Stomach smooth muscle (tissue), 2 donors: ENCODE measurements at regions not wholly inside any gene's neighbourhood (a gene's known extent, or its start where the extent isn't known, plus 50 kb on each side); places are given as distances from the start of the nearest gene placed in this dataset.
"Not testable (repeated sequence)": the region's sequence is repeated elsewhere in the genome, so short reads cannot be mapped to it uniquely, and the experiment has no call there.

Source experiments
- H3K27ac ChIP-seq: one replicate; pipeline ENCODE4 v1.7.0; 2013; ENCODE audit warnings: mild to moderate bottlenecking, low read length, inconsistent platforms
- H3K27me3 ChIP-seq, 2 donors: one replicate each; pipeline ENCODE4 v1.7.0; 2013; ENCODE audit warnings: low read length in 2 of 2; ENCODE audit not compliant: insufficient read depth in 2 of 2, control insufficient read depth in 1 of 2
- H3K36me3 ChIP-seq, 2 donors: one replicate each; pipeline ENCODE4 v1.7.0; 2013; ENCODE audit warnings: low read length in 2 of 2; ENCODE audit not compliant: control insufficient read depth in 2 of 2, insufficient read depth in 2 of 2
- H3K4me1 ChIP-seq: one replicate; pipeline ENCODE4 v1.7.0; 2013; ENCODE audit warnings: low read length; ENCODE audit not compliant: control insufficient read depth, insufficient read depth
- H3K4me3 ChIP-seq, 2 donors: one replicate each; pipeline ENCODE4 v1.7.0; 2013; ENCODE audit warnings: low read length in 2 of 2
- H3K9ac ChIP-seq, 2 donors: one replicate each; pipeline ENCODE4 v1.7.0; 2013; ENCODE audit warnings: low read length in 2 of 2, mild to moderate bottlenecking in 1 of 2
- H3K9me3 ChIP-seq, 2 donors: one replicate each; pipeline ENCODE4 v1.7.0; 2013; ENCODE audit warnings: low read length in 2 of 2; ENCODE audit not compliant: control insufficient read depth in 2 of 2
- donor health status: healthy.
- donor health status: Pancreatic carcinoma.

- Histone ChIP-seq H3K27me3 (peaks cover 0 to 2% of the 10 kb centered on the region in 2 donors), H3K4me1 (no peaks in the 10 kb centered on the region), H3K27ac (no peak overlapping the region), H3K36me3 (no peaks in the 10 kb centered on the region), H3K9ac (no peak overlapping the region), H3K4me3 (no peak overlapping the region), H3K9me3 (no peaks in the 10 kb centered on the region)
Observed at GRCh38 chr13:111590796-111591195, 270.4 kb downstream of the TEX29 start.

GRCh38 chr13:111593490-111593889, 273.0 kb downstream of the TEX29 start:
- H3K9me3 ChIP-seq, H3K27me3 ChIP-seq, H3K36me3 ChIP-seq, H3K9ac ChIP-seq, H3K4me1 ChIP-seq, H3K4me3 ChIP-seq, H3K27ac ChIP-seq: not testable (repeated sequence)

GRCh38 chr13:111594606-111595005, 274.2 kb downstream of the TEX29 start:
- Histone ChIP-seq H3K4me1 (no peaks in the 10 kb centered on the region), H3K9me3 (no peaks in the 10 kb centered on the region), H3K9ac (no peak overlapping the region), H3K4me3 (no peak overlapping the region), H3K36me3 (no peaks in the 10 kb centered on the region), H3K27me3 (peaks cover 2 to 11% of the 10 kb centered on the region in 2 donors), H3K27ac (no peak overlapping the region)

- Histone ChIP-seq H3K27ac (no peak overlapping the region), H3K4me3 (no peak overlapping the region), H3K36me3 (no peaks in the 10 kb centered on the region), H3K27me3 (peaks cover 2 to 11% of the 10 kb centered on the region in 2 donors), H3K9me3 (no peaks in the 10 kb centered on the region), H3K4me1 (no peaks in the 10 kb centered on the region), H3K9ac (no peak overlapping the region)
Observed at GRCh38 chr13:111595276-111595675, 274.8 kb downstream of the TEX29 start.

GRCh38 chr13:111595791-111596190, 275.3 kb downstream of the TEX29 start:
- Histone ChIP-seq H3K27me3 (peaks cover 2 to 11% of the 10 kb centered on the region in 2 donors), H3K4me1 (no peaks in the 10 kb centered on the region), H3K36me3 (no peaks in the 10 kb centered on the region), H3K9me3 (no peaks in the 10 kb centered on the region), H3K27ac (no peak overlapping the region), H3K4me3 (no peak overlapping the region), H3K9ac (no peak overlapping the region)

GRCh38 chr13:111597191-111597611, 276.8 kb downstream of the TEX29 start:
- no peaks in the 10 kb centered on the region for H3K36me3 ChIP-seq
- H3K27ac ChIP-seq = no peak overlapping the region
- H3K9ac ChIP-seq = no peak overlapping the region
- H3K27me3 ChIP-seq = peaks cover 2 to 11% of the 10 kb centered on the region in 2 donors
- no peaks in the 10 kb centered on the region for H3K9me3 ChIP-seq
- H3K4me3 ChIP-seq = no peak overlapping the region
- no peaks in the 10 kb centered on the region for H3K4me1 ChIP-seq

GRCh38 chr13:111597618-111598017, 277.2 kb downstream of the TEX29 start:
- H3K27ac ChIP-seq = no peak overlapping the region
- H3K36me3 ChIP-seq = no peaks in the 10 kb centered on the region
- H3K4me1 ChIP-seq = no peaks in the 10 kb centered on the region
- H3K27me3 ChIP-seq = peaks cover 2 to 11% of the 10 kb centered on the region in 2 donors
- no peak overlapping the region for H3K9ac ChIP-seq
- no peak overlapping the region for H3K4me3 ChIP-seq
- no peaks in the 10 kb centered on the region for H3K9me3 ChIP-seq

- H3K27me3 ChIP-seq = peaks cover 2 to 11% of the 10 kb centered on the region in 2 donors
- no peak overlapping the region for H3K4me3 ChIP-seq
- H3K36me3 ChIP-seq = no peaks in the 10 kb centered on the region
- H3K9me3 ChIP-seq = no peaks in the 10 kb centered on the region
- no peaks in the 10 kb centered on the region for H3K4me1 ChIP-seq
- no peak overlapping the region for H3K27ac ChIP-seq
- no peak overlapping the region for H3K9ac ChIP-seq
Observed at GRCh38 chr13:111598747-111599146, 278.3 kb downstream of the TEX29 start.

- no peak overlapping the region for H3K9ac ChIP-seq
- H3K27ac ChIP-seq = no peak overlapping the region
- no peak overlapping the region for H3K4me3 ChIP-seq
- peaks cover 2 to 11% of the 10 kb centered on the region in 2 donors for H3K27me3 ChIP-seq
- no peaks in the 10 kb centered on the region for H3K4me1 ChIP-seq
- no peaks in the 10 kb centered on the region for H3K36me3 ChIP-seq
- H3K9me3 ChIP-seq = no peaks in the 10 kb centered on the region
Observed at GRCh38 chr13:111599791-111600190, 279.3 kb downstream of the TEX29 start.

GRCh38 chr13:111602874-111603273, 282.4 kb downstream of the TEX29 start:
- Histone ChIP-seq H3K9ac (no peak overlapping the region), H3K4me1 (no peaks in the 10 kb centered on the region), H3K27ac (no peak overlapping the region), H3K36me3 (no peaks in the 10 kb centered on the region), H3K27me3 (peaks cover 2 to 7% of the 10 kb centered on the region in 2 donors), H3K9me3 (no peaks in the 10 kb centered on the region), H3K4me3 (no peak overlapping the region)

GRCh38 chr13:111604097-111604496, 283.7 kb downstream of the TEX29 start:
- Histone ChIP-seq H3K4me1 (no peaks in the 10 kb centered on the region), H3K9me3 (no peaks in the 10 kb centered on the region), H3K4me3 (no peak overlapping the region), H3K27ac (no peak overlapping the region), H3K27me3 (peaks cover 0 to under 1% of the 10 kb centered on the region in 2 donors), H3K36me3 (no peaks in the 10 kb centered on the region), H3K9ac (no peak overlapping the region)
